ENCODE measurements at regions not wholly inside any gene's neighbourhood (a gene's known extent, or its start where the extent isn't known, plus 50 kb on each side); places are given as distances from the start of the nearest gene placed in this dataset.
A peak's percentile ranks its signal among the peaks of the same experiment; 100 is the strongest.

DNA sequence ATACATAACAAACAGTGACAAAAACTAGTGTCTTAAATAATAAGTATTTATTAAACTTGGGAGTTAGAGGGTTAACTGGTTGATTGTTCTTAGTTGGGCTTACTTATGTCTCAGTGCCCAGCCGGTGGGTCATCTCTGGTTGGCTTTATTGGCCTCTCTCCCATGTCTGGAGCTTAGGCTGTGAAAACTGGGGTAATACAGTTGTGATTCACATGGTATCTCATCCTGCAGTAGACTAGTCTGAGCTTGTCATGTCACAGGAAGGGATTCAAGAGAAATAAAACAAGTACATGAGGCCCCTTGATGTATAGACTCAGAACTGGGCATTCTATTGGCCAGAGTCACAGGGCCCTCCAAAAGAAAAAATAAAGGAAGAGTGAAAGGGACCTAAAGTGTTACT is 466.4 kb upstream of the SMC2 start:
- DNase-seq (ENCODE audit: low spot score) = no peak

GRCh38 chr9:103649086-103649485 is 445.0 kb upstream of the SMC2 start:
- DNase-seq (ENCODE audit: low spot score) = no peak

GRCh38 chr9:103658156-103658555 is 436.0 kb upstream of the SMC2 start:
- DNase-seq (ENCODE audit: low spot score) = no peak

DNA sequence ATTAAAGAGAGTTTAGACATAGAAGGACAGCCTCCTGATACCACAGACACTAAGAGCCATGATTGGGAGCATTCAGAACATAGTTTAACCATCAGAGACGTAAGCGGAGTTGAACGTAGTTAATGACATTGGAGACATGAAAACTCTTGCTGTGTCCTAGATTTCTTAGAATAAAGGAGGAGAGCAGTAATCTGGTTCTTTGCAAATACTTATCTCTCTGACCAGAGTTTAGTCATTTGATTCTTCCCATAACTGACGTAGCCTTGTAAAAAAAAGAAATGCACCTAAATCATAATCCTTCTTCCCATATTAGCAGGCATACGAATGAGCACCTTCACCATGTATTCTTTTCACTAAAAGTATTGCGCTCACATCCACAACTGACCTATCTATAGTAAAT is 433.3 kb upstream of the SMC2 start:
- no peak for DNase-seq (ENCODE audit: low spot score)

DNA sequence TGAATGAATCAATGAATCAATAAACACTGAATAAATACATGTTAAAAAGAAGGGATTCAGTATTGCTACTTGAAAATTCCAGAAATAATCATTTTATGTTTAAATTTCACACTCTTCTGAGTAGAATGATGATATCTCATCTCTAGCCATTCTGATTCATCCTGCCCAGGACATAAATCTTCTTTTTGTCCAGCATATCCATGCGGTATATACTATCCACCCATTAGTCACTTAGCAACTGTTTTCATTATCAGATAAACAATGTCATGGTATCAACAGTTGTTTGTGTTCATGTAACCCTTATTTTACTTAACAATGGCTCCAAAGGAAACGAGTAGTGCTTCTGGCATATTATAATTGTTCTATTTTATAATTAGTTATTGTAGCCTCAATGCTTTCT is 432.4 kb upstream of the SMC2 start:
- no peak for DNase-seq (ENCODE audit: low spot score)

DNA sequence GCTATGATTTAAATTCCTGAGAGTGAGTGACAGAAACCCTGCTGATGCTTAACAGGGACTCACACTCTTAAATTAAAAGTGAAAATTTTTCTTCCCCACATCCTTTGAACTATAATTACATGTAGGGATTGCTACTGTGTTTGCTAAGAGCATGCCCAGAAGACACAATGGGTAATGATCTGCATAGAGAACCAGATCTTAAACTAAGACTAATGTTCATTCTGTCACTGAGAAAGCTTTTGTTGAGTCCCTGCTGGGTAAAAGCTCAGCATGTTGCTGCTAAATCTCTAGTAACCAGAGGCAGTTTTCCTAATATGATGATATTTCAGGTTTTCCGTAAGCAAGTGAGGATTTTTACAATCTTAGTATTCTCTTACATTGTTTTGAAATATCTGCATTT is 424.8 kb upstream of the SMC2 start:
- no peak for DNase-seq (ENCODE audit: low spot score)

- no peak for DNase-seq (ENCODE audit: low spot score)
Measured at GRCh38 chr9:103674271-103674670, 419.8 kb upstream of the SMC2 start.

- no peak for DNase-seq (ENCODE audit: low spot score)
Measured at GRCh38 chr9:103680581-103680980, 413.5 kb upstream of the SMC2 start.

- DNase-seq (ENCODE audit: low spot score) = no peak
Measured at GRCh38 chr9:103681435-103681834, 412.7 kb upstream of the SMC2 start.

- no peak for DNase-seq (ENCODE audit: low spot score)
Measured at GRCh38 chr9:103700195-103700962, 393.7 kb upstream of the SMC2 start.

DNA sequence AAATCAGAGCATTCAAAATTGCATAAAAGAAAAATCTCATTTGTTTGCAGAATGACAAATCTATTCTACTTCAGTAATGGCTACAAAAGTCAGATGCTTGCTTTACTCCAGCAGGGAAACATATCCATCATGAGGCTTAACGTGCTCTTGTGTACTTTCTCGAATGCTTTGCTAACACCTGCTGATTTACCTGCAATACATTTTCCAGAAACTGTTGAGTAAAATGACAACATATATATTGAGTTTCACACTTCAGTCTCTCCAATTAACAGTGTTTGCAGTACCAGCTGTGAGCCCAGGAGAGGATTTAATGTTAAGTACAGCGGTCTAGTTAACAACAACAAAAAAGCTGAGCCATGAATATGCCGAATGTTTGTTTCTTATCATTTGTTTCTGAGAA is 391.5 kb upstream of the SMC2 start:
- no peak for DNase-seq (ENCODE audit: low spot score)

DNA sequence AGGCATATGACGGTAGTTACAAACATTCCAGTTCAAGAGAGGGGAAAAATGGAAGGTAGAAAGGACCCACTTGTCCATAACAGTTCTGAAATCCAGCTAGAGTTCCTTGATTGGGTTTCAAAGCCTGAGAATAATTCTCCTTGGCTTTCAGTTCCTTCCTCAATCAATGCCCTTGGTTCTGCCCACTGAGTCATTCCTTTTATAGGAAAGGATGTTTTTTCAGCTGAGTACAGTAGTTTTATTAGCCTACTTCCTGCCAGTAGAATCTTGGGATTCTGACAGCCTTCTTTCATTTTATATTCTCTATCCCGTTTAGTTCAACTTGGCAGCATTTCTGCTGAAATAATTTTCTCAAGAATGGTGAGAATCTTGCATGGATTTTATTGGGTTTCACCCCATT is 386.9 kb upstream of the SMC2 start:
- DNase-seq (ENCODE audit: low spot score) = no peak

DNA sequence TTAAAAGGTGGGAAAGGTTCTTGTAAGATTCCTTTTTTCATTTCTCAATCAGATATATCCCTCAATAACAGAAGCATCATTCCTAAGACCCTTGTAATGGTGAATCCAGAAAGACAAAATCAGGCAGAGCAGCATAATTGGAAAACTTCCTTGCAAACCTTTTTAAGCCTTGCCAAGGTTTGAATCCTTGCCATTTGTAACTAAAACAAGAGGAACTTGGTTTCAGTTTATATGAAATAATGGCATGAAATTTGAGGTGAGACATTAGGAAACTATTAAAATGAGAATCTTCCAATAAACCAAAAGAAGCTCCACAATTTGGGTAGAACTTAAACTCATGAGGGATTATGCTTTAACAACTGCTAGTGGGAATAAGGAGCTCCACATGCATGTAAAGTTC is 384.7 kb upstream of the SMC2 start:
- no peak for DNase-seq (ENCODE audit: low spot score)

GRCh38 chr9:103713631-103714030 is 380.5 kb upstream of the SMC2 start:
- no peak for DNase-seq (ENCODE audit: low spot score)

DNA sequence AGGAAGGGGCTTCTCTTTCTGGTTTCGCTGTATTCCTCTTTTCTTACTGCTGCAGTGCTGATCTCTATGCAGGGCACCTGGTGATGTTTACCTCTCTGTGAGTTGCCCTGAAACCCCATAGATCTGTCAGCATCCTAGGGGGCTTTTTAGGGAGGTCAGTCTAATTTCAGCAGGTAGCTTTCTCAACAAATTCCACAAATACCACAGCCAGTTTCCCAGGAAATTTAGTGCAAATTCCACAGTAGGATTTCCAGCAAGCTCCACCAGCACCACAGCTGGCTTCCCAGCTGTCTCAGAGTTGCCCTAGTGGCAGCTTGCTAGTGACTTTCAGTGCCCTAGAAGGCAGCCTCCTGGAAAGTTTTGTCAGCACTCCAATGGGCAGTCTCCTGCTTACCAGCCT is 379.1 kb upstream of the SMC2 start:
- peak; percentile 46 for DNase-seq (ENCODE audit: low spot score)

GRCh38 chr9:103721056-103721455 is 373.1 kb upstream of the SMC2 start:
- DNase-seq (ENCODE audit: low spot score) = no peak

DNA sequence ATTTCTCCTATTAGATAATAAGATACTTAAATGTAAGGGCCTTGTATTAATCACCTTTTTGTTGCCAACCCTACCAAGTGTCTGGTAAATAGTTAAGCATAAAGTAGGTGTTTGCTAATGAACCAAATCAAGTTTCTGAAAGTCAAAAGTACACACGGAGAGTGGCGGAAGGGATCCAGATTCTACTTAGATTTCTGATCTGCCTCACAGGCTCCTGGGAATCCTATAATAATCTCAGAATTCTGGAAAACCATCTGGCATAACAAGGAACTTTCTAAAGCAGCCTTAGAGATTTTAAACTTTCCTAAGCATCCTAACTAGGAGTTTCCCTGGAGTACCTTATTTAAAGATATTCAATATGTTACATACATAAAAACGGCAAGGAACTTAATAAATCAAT is 363.2 kb upstream of the SMC2 start:
- no peak for DNase-seq (ENCODE audit: low spot score)

DNA sequence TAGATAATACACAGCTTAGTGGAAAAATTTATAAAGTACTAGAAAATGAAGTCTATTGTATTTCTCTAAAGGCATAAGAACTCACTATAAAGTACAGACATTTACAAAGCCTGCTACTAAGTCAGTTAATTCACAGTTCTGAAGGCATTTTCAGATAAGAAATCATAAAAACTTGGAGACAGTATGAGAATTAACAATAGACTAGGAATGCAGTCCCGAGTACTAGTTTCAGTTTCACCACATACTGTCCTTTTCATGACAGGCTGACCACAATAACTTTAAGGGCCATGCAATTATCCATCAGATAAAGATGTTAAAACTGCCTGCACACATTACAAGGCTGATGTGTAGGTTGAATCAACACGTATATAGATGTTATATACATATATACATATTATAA is 362.6 kb upstream of the SMC2 start:
- no peak for DNase-seq (ENCODE audit: low spot score)

DNA sequence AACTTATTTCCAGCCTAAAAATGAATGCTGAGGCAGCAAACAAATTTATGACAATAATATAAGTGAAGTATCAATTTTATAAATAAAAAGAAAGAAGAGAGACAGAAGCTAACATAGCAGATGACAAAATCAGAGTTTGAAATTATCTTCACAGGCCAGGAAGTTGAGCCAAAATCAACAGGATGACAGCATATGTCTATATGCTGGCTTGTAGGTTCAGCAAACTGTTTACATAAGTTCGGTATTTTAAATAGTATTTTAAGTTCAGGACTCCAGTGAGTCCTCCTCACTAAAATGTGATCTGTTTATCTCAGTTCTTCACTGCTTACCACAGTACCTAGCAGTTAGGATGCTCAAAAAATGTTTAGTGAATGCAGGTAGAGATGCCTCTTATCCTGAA is 359.6 kb upstream of the SMC2 start:
- no peak for DNase-seq (ENCODE audit: low spot score)

DNA sequence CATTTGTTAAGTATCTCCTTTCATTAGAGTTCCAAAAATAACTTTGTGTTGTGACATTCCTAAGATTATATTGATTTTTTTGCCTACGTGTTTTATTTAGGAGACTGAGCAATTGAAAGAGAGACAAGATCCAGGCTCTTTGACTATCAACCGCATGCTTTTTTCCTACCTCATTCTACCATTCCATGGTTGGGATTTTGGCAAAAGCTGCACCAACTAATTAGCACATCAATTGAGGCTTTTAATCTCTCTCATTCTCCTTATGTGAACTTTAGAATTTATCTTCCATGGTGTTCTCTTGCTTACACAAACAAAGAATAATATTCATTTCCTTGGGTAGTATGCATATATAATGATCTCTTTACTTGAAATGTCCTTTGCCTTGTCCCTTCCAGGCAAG is 338.7 kb upstream of the SMC2 start:
- DNase-seq (ENCODE audit: low spot score) = no peak

DNA sequence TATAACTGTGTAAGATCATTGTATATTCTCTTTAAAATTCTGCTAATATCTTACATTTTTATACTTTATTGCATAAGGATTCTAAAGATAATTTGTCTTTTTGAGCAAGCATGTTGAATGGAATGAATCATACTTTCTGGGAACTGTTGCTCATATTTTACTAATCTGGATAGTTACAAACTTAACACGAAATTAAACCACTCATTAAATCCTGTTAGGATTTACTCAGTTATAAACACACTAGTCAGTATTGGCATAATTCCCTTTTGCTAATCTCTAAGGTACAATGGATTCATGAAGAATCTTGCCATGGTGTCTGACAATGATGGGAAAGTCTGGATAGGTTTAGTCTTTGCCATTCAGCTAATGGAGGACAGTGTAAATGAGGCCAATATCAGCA is 338.1 kb upstream of the SMC2 start:
- no peak for DNase-seq (ENCODE audit: low spot score)

- DNase-seq (ENCODE audit: low spot score) = peak; percentile 43
Measured at GRCh38 chr9:103757062-103757461, 337.0 kb upstream of the SMC2 start.

GRCh38 chr9:103761466-103761865 is 332.6 kb upstream of the SMC2 start:
- DNase-seq (ENCODE audit: low spot score) = no peak

DNA sequence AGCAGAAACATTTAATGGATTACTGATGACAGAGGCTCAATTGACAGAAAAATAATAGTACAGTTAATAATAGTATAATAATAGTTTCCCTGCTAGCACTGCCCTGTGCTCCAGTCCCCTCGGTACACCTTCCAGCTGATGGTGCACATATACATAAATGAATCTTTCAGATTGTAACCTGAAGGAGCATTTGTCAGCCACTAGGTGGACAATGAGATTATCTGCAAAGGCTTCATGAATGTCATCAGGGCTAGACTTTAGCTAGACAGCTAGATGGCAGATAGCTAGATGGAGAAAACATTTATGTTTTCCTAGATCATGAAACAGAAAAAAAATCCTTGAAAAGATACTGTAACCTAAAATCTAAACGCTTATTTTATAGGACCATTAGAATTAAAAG is 304.4 kb upstream of the SMC2 start:
- DNase-seq (ENCODE audit: low spot score) = no peak

DNA sequence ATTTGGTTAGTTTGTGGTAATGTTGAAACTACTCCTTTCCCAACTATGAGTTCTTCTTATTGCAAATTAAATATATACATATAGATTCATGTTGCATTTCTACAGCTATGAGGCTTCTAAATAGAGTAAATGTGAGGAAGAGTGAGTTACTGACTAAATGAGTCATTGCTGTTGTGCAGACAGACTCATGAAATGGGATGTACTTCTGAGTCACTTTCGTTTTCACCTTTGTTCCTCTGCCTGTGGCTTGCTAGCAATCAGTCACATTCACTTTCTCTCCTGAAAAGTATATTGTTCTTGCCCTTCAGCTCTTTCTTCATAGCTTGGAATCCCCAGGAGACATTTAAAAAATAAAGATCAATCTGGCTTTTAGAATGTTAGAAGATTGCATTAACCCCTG is 295.5 kb upstream of the SMC2 start:
- no peak for DNase-seq (ENCODE audit: low spot score)

All from ecto neural progenitor cell (in vitro differentiated cells).